MM.1S (cell line): ENCODE measurements at regions not wholly inside any gene's neighbourhood (a gene's known extent, or its start where the extent isn't known, plus 50 kb on each side); places are given as distances from the start of the nearest gene placed in this dataset.

Experiments used
- DNase-seq: peaks from one replicate; pipeline ENCODE4 v3.0.0-alpha.2; 2015
- H2AFZ ChIP-seq: fragments of 300-600 bp; sonication (generic); 2 replicates; pipeline ENCODE4 v1.6.0; 2016; ENCODE audit warnings: antibody characterized with exemption, low read length
- H3F3A ChIP-seq: fragments of 300-600 bp; sonication (generic); 2 replicates; pipeline ENCODE4 v1.6.1; 2016; ENCODE audit warnings: mild to moderate bottlenecking, antibody characterized with exemption, low read length, moderate library complexity, mixed read lengths; ENCODE audit not compliant: insufficient read depth
- H3K27ac ChIP-seq: fragments of 300-600 bp; sonication (generic); 2 replicates; pipeline ENCODE4 v1.5.1; 2016; ENCODE audit warnings: mild to moderate bottlenecking, low read length
- H3K27me3 ChIP-seq: fragments of 300-600 bp; sonication (generic); replicated peaks from 2 replicates; pipeline ENCODE4 v1.6.0; 2016; ENCODE audit warnings: low read length; ENCODE audit not compliant: insufficient read depth
- H3K36me3 ChIP-seq: fragments of 300-600 bp; sonication (generic); replicated peaks from 2 replicates; pipeline ENCODE4 v1.6.1; 2016; ENCODE audit warnings: mild to moderate bottlenecking, low read length, mixed read lengths; ENCODE audit not compliant: insufficient read depth
- H3K4me1 ChIP-seq: fragments of 300-600 bp; sonication (generic); 2 replicates; pipeline ENCODE4 v1.6.1; 2016; ENCODE audit warnings: low read length, mixed read lengths
- H3K4me2 ChIP-seq: fragments of 300-600 bp; sonication (generic); 2 replicates; pipeline ENCODE4 v1.6.0; 2016; ENCODE audit warnings: low read depth, low read length
- H3K4me3 ChIP-seq: fragments of 300-600 bp; sonication (generic); 2 replicates; pipeline ENCODE4 v1.5.1; 2016; ENCODE audit warnings: low read length, mixed read lengths
- H3K79me2 ChIP-seq: fragments of 300-600 bp; sonication (generic); 2 replicates; pipeline ENCODE4 v1.6.1; 2016; ENCODE audit warnings: mixed run types, low read length, mixed read lengths
- H3K9ac ChIP-seq: fragments of 300-600 bp; sonication (generic); 2 replicates; pipeline ENCODE4 v1.6.1; 2016; ENCODE audit warnings: low read length, mixed read lengths
- H3K9me2 ChIP-seq: fragments of 300-600 bp; sonication (generic); replicated peaks from 2 replicates; pipeline ENCODE4 v1.6.1; 2016; ENCODE audit warnings: mild to moderate bottlenecking, low read length, mixed read lengths; ENCODE audit not compliant: insufficient read depth
- H3K9me3 ChIP-seq: fragments of 300-600 bp; sonication (generic); replicated peaks from 2 replicates; pipeline ENCODE4 v1.6.1; 2016; ENCODE audit warnings: mild to moderate bottlenecking, low read length, mixed read lengths; ENCODE audit not compliant: insufficient read depth
- H4K20me1 ChIP-seq: fragments of 300-600 bp; sonication (generic); 2 replicates; pipeline ENCODE4 v1.6.1; 2016; ENCODE audit warnings: mild to moderate bottlenecking, low read length, moderate library complexity, mixed read lengths; ENCODE audit not compliant: insufficient read depth
- EZH2 ChIP-seq: fragments of 300-600 bp; sonication (generic); optimal IDR thresholded peaks from 2 replicates; pipeline ENCODE3; 2017; ENCODE audit warnings: low read depth, mild to moderate bottlenecking, antibody characterized with exemption, low read length, mixed read lengths
- EZH2phosphoT487 ChIP-seq: fragments of 300-600 bp; sonication (generic); IDR thresholded peaks from 2 replicates; pipeline ENCODE4 v1.6.1; 2018; ENCODE audit warnings: antibody characterized with exemption, low read length
- TF ChIP-seq, protein P1 (sequence below): fragments of 300-600 bp; sonication (generic); IDR thresholded peaks from 2 replicates; pipeline ENCODE4 v1.5.1; 2016; ENCODE audit warnings: antibody characterized with exemption, low read length, mixed read lengths

DNA sequence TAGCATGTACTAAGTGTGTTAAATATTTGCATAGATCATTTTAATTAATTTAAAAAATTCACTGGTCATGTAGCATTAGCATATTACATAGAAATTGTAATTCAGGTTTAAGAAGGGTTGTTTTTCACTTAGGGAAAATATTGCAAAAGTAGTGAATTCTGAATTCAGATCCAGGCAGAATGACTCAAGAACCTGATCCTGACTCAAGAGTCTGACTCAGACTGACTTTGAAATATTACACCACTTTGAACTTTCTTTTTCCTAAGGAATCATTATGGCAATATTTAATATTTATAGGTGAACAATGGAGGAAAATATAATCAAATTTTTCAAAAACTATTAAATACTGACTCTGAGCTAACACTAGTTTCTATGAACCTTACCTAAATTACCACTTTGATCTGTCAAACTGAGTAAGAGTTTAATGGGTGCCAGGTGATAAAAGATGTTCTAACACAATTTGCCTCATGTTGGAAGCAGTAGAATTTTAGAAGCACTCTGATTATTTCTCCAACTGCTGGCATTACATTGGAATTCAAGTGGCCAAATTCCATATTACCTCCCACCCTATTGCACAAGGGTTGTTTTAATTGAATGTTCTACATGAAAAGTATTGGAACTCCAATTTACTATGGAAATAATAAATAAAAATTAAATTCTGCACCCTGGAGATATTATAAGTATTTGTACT, 261.6 kb downstream of the SLITRK1 start:
- no peak for DNase-seq
- TF ChIP-seq, protein P1, sequence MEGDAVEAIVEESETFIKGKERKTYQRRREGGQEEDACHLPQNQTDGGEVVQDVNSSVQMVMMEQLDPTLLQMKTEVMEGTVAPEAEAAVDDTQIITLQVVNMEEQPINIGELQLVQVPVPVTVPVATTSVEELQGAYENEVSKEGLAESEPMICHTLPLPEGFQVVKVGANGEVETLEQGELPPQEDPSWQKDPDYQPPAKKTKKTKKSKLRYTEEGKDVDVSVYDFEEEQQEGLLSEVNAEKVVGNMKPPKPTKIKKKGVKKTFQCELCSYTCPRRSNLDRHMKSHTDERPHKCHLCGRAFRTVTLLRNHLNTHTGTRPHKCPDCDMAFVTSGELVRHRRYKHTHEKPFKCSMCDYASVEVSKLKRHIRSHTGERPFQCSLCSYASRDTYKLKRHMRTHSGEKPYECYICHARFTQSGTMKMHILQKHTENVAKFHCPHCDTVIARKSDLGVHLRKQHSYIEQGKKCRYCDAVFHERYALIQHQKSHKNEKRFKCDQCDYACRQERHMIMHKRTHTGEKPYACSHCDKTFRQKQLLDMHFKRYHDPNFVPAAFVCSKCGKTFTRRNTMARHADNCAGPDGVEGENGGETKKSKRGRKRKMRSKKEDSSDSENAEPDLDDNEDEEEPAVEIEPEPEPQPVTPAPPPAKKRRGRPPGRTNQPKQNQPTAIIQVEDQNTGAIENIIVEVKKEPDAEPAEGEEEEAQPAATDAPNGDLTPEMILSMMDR: no peak
- TF ChIP-seq EZH2 (no peak), EZH2phosphoT487 (no peak)
- H3F3A ChIP-seq: no peaks in the 10 kb centered on the region
- no peak overlapping the region for H2AFZ ChIP-seq
- H3K9me2 ChIP-seq: no peaks in the 10 kb centered on the region
- no peak overlapping the region for H3K27ac ChIP-seq
- H3K9ac ChIP-seq: no peak overlapping the region
- no peaks in the 10 kb centered on the region for H3K36me3 ChIP-seq
- H3K4me2 ChIP-seq: no peak overlapping the region
- H3K4me3 ChIP-seq: no peak overlapping the region
- no peaks in the 10 kb centered on the region for H3K27me3 ChIP-seq
- no peaks in the 10 kb centered on the region for H3K79me2 ChIP-seq
- H3K4me1 ChIP-seq: no peaks in the 10 kb centered on the region
- H4K20me1 ChIP-seq: no peaks in the 10 kb centered on the region
- no peaks in the 10 kb centered on the region for H3K9me3 ChIP-seq

DNA sequence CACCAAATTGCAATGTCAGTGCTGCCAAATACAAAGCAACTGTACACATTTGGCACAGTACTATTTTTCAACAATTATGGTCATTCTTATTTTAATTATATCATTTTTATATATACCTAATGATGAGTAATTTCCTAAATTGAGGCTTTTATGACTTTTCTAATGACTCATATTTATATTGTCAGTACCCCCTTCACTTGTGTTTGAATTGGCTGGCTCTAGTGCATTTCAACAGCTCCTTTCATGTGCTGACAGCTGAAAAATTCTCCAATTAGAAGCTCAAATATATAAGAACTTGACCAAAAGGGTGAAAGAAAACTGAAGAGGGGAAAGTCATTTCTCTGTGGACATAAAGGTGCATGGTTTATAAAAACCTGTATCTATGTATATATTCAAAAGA, 263.3 kb downstream of the SLITRK1 start:
- TF ChIP-seq EZH2 (no peak), EZH2phosphoT487 (no peak)
- TF ChIP-seq, protein P1: no peak
- Histone ChIP-seq H3K4me1 (no peaks in the 10 kb centered on the region), H3K9me2 (no peaks in the 10 kb centered on the region), H3K4me2 (no peak overlapping the region), H3K27me3 (no peaks in the 10 kb centered on the region), H4K20me1 (no peaks in the 10 kb centered on the region), H3K9ac (no peak overlapping the region), H3K9me3 (no peaks in the 10 kb centered on the region), H3K36me3 (no peaks in the 10 kb centered on the region), H2AFZ (no peak overlapping the region), H3K27ac (no peak overlapping the region), H3F3A (no peaks in the 10 kb centered on the region), H3K79me2 (no peaks in the 10 kb centered on the region), H3K4me3 (no peak overlapping the region)
- DNase-seq: no peak

GRCh38 chr13:83613524-83613923, 268.8 kb downstream of the SLITRK1 start:
- no peaks in the 10 kb centered on the region for H3K27me3 ChIP-seq
- H3K4me3 ChIP-seq: no peak overlapping the region
- H3K79me2 ChIP-seq: no peaks in the 10 kb centered on the region
- H3K36me3 ChIP-seq: no peaks in the 10 kb centered on the region
- no peak overlapping the region for H3K4me2 ChIP-seq
- TF ChIP-seq EZH2phosphoT487 (no peak), EZH2 (no peak)
- TF ChIP-seq, protein P1: no peak
- H2AFZ ChIP-seq: no peak overlapping the region
- H3K27ac ChIP-seq: no peak overlapping the region
- no peaks in the 10 kb centered on the region for H3F3A ChIP-seq
- H4K20me1 ChIP-seq: no peaks in the 10 kb centered on the region
- H3K9ac ChIP-seq: no peak overlapping the region
- DNase-seq: no peak
- H3K4me1 ChIP-seq: no peaks in the 10 kb centered on the region
- H3K9me2 ChIP-seq: no peaks in the 10 kb centered on the region
- H3K9me3 ChIP-seq: no peaks in the 10 kb centered on the region
